Neural crest cell (in vitro differentiated cells): ENCODE measurements at regions not wholly inside any gene's neighbourhood (a gene's known extent, or its start where the extent isn't known, plus 50 kb on each side); places are given as distances from the start of the nearest gene placed in this dataset.
A peak's percentile ranks its signal among the peaks of the same experiment; 100 is the strongest.

ENCODE experiments used
- DNase-seq: peaks from one replicate; pipeline ENCODE4 v3.0.0; 2021; ENCODE audit warnings: low read depth, mixed read lengths, low spot score
- H3K27ac Mint-ChIP-seq: one replicate; pipeline ENCODE4 v1.8.0; 2021; ENCODE audit warnings: mild to moderate bottlenecking, mixed read lengths; ENCODE audit not compliant: unreplicated experiment
- H3K27me3 Mint-ChIP-seq: 2 replicates; pipeline ENCODE4 v1.8.0; 2021; ENCODE audit warnings: low read depth, mild to moderate bottlenecking, mixed read lengths
- H3K36me3 Mint-ChIP-seq: 2 replicates; pipeline ENCODE4 v1.8.0; 2021; ENCODE audit warnings: low read depth, mild to moderate bottlenecking, mixed read lengths
- H3K4me1 Mint-ChIP-seq: 2 replicates; pipeline ENCODE4 v1.8.0; 2021; ENCODE audit warnings: mixed read lengths
- H3K4me3 Mint-ChIP-seq: one replicate; pipeline ENCODE4 v1.8.0; 2021; ENCODE audit warnings: mild to moderate bottlenecking, mixed read lengths
- H3K9me3 Mint-ChIP-seq: 2 replicates; pipeline ENCODE4 v1.8.0; 2021; ENCODE audit warnings: mixed read lengths
- CTCF ChIP-seq: fragments of 200-600 bp; sonication (generic); conservative IDR thresholded peaks from 2 replicates; pipeline ENCODE4 v1.5.0; 2021; ENCODE audit warnings: antibody characterized with exemption, mild to moderate bottlenecking

GRCh38 chr6:92044312-92044711 is 1375.0 kb downstream of the EPHA7 start:
- TF ChIP-seq CTCF: no peak
- DNase-seq: no peak
- Mint-ChIP-seq H3K4me1 (peaks cover 4% of the 10 kb centered on the region), H3K27ac (no peak overlapping the region), H3K9me3 (no peaks in the 10 kb centered on the region), H3K36me3 (no peaks in the 10 kb centered on the region), H3K4me3 (no peak overlapping the region), H3K27me3 (no peaks in the 10 kb centered on the region)

- H3K27me3 Mint-ChIP-seq: no peaks in the 10 kb centered on the region
- peaks cover 4% of the 10 kb centered on the region for H3K4me1 Mint-ChIP-seq
- no peak overlapping the region for H3K27ac Mint-ChIP-seq
- H3K4me3 Mint-ChIP-seq: no peak overlapping the region
- DNase-seq: no peak
- no peak for TF ChIP-seq CTCF
- H3K9me3 Mint-ChIP-seq: no peaks in the 10 kb centered on the region
- no peaks in the 10 kb centered on the region for H3K36me3 Mint-ChIP-seq
Measured at GRCh38 chr6:92043777-92044176, 1375.6 kb downstream of the EPHA7 start.

GRCh38 chr6:92026878-92027277 is 1392.5 kb downstream of the EPHA7 start:
- Mint-ChIP-seq H3K36me3 (no peaks in the 10 kb centered on the region), H3K27me3 (no peaks in the 10 kb centered on the region), H3K9me3 (peaks cover 2% of the 10 kb centered on the region), H3K27ac (peak overlapping the region; percentile 15), H3K4me3 (no peak overlapping the region), H3K4me1 (no peaks in the 10 kb centered on the region)
- TF ChIP-seq CTCF: no peak
- DNase-seq: no peak

- Mint-ChIP-seq H3K9me3 (no peaks in the 10 kb centered on the region), H3K4me3 (no peak overlapping the region), H3K27me3 (no peaks in the 10 kb centered on the region), H3K4me1 (no peaks in the 10 kb centered on the region), H3K27ac (no peak overlapping the region), H3K36me3 (no peaks in the 10 kb centered on the region)
- DNase-seq: no peak
- no peak for TF ChIP-seq CTCF
Measured at GRCh38 chr6:92024881-92025280, 1394.5 kb downstream of the EPHA7 start.

- Mint-ChIP-seq H3K27ac (no peak overlapping the region), H3K9me3 (no peaks in the 10 kb centered on the region), H3K4me1 (no peaks in the 10 kb centered on the region), H3K4me3 (no peak overlapping the region), H3K27me3 (no peaks in the 10 kb centered on the region), H3K36me3 (no peaks in the 10 kb centered on the region)
- no peak for DNase-seq
- TF ChIP-seq CTCF: no peak
Measured at GRCh38 chr6:92024110-92024509, 1395.2 kb downstream of the EPHA7 start.

GRCh38 chr6:92023410-92023966 is 1395.9 kb downstream of the EPHA7 start:
- H3K9me3 Mint-ChIP-seq: no peaks in the 10 kb centered on the region
- H3K27ac Mint-ChIP-seq: no peak overlapping the region
- no peak for DNase-seq
- no peak overlapping the region for H3K4me3 Mint-ChIP-seq
- no peak for TF ChIP-seq CTCF
- no peaks in the 10 kb centered on the region for H3K27me3 Mint-ChIP-seq
- no peaks in the 10 kb centered on the region for H3K36me3 Mint-ChIP-seq
- H3K4me1 Mint-ChIP-seq: no peaks in the 10 kb centered on the region
